Stomach (tissue), 8 donors: ENCODE measurements at regions not wholly inside any gene's neighbourhood (a gene's known extent, or its start where the extent isn't known, plus 50 kb on each side); places are given as distances from the start of the nearest gene placed in this dataset.
"Not testable (repeated sequence)": the region's sequence is repeated elsewhere in the genome, so short reads cannot be mapped to it uniquely, and the experiment has no call there.

ENCODE experiments used
- DNase-seq, 2 donors: peaks; one replicate each; pipeline versions ENCODE4 v3.0.0 to v3.0.0-alpha.2; 2013 to 2019
- H3K27ac ChIP-seq, 5 donors: fragments of 200-600 bp in 4 of 5; sonication (generic) in 4 of 5; one replicate each; pipeline ENCODE4 v1.5.1; 2013 to 2019; ENCODE audit warnings: mild to moderate bottlenecking in 1 of 5, moderate library complexity in 1 of 5
- H3K27me3 ChIP-seq, 3 donors: fragments of 200-600 bp; sonication (generic); one replicate each; pipeline ENCODE4 v1.5.1; 2017 to 2019; ENCODE audit warnings: mixed run types in 1 of 3
- H3K36me3 ChIP-seq, 4 donors: fragments of 200-600 bp; sonication (generic); 1 replicate in 3 of 4; 2 replicates in 1 of 4; pipeline ENCODE4 v1.5.1; 2016 to 2019
- H3K4me1 ChIP-seq, 4 donors: fragments of 200-600 bp; sonication (generic); one replicate each; pipeline ENCODE4 v1.5.1; 2016 to 2019
- H3K4me3 ChIP-seq, 4 donors: fragments of 200-600 bp; sonication (generic) in 3 of 4; one replicate each; pipeline ENCODE4 v1.5.1; 2016 to 2019; ENCODE audit warnings: mild to moderate bottlenecking in 1 of 4
- H3K9me3 ChIP-seq, 4 donors: fragments of 200-600 bp; sonication (generic); one replicate each; pipeline ENCODE4 v1.5.1; 2016 to 2019
- WGBS, 5 donors: extraction: QIAGEN DNeasy Blood & Tissue Kit in 3 of 5; methylation state at CpG; one replicate each; pipeline versions ENCODE4 v1.1.5 to v1.1.7; 2013 to 2018; 5-methylcytosine and 5-hydroxymethylcytosine counted together
- intact Hi-C: fragments of 100-400 bp; cut with DNase I; formaldehyde crosslinking; loops from one replicate; pipeline ENCODE4 v1.15.1; 2023; ENCODE audit warnings: low total_unique reads
- donor health status: healthy with polysubstance abuse.
- donor health status: Bipolar disorder and iron deficiency.
- donor health status: healthy.

DNA sequence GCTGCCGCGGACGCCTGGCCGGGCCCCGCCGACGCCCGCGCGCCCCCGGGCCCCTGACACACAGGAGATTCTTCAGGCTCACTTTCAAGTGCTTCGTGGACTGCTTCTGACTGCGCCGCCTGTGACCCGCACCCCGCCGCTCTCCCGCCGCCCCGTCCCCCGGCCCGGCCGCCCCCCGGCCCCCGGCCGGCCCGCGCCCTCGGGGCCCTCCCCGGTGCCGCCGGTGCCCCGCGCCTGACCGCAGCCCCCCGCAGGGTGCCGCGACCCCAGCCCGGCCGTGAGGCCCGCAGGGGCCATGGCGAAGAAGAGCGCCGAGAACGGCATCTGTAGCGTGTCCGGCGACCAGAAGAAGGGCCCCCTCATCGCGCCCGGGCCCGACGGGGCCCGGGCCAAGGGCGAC is 516.3 kb downstream of the TP53TG3F start:
- DNase-seq, H3K9me3 ChIP-seq, H3K4me1 ChIP-seq, H3K36me3 ChIP-seq, H3K4me3 ChIP-seq, H3K27me3 ChIP-seq, H3K27ac ChIP-seq, intact Hi-C loops: not testable (repeated sequence)
- WGBS, 5 donors, result no CpG with 5 or more reads among the region's 55 CpGs

DNA sequence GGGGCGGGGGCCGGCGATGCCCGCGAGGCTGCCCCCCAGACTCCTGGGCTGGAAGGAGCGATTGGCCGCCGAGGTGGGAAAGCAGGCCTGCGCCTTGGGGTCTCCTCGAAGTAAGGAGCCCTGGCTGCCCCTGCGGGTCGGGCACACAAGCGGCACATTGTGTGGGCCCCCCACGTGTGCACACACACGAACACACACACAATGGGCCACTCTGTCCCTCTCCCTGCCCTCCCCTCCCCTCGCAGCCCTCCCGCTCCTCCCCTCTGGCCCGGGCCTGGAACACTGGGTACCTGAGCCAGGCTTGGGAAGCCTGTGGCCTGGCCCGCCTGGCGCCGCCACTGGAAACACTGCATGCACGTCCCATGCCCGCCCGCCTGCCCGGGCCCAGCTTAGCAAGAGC is 517.1 kb downstream of the TP53TG3F start:
- intact Hi-C loops, result not testable (repeated sequence)
- WGBS, 5 donors, result 20 to 91% (median 83%) methylated on average over 1 to 20 of the region's 25 CpGs

DNA sequence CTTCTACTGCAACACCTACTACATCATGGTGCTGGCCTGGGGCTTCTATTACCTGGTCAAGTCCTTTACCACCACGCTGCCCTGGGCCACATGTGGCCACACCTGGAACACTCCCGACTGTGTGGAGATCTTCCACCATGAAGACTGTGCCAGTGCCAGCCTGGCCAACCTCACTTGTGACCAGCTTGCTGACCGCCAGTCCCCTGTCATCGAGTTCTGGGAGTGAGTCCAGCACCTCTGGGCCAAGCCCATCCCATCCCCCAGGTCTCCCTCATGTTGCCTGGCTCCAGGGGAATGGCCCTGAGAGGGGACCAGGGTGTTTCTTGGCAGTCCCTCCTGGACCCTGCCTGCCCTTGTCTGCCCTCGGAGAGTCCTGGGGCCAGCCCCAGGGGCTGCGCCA is 519.4 kb downstream of the TP53TG3F start:
- H3K9me3 ChIP-seq, H3K4me3 ChIP-seq, H3K27ac ChIP-seq, H3K27me3 ChIP-seq, H3K36me3 ChIP-seq, intact Hi-C loops, H3K4me1 ChIP-seq, DNase-seq: not testable (repeated sequence)
- 43 to 83% methylated on average over 1 to 2 of the region's 6 CpGs; no CpG with 5 or more reads in 3 of the 5 donors for WGBS, 5 donors

More for the DNA sequence above, 517.1 kb downstream of the TP53TG3F start:
- DNase-seq, H3K27ac ChIP-seq, H3K4me1 ChIP-seq, H3K4me3 ChIP-seq, H3K27me3 ChIP-seq, H3K9me3 ChIP-seq, H3K36me3 ChIP-seq: not testable (repeated sequence)

DNA sequence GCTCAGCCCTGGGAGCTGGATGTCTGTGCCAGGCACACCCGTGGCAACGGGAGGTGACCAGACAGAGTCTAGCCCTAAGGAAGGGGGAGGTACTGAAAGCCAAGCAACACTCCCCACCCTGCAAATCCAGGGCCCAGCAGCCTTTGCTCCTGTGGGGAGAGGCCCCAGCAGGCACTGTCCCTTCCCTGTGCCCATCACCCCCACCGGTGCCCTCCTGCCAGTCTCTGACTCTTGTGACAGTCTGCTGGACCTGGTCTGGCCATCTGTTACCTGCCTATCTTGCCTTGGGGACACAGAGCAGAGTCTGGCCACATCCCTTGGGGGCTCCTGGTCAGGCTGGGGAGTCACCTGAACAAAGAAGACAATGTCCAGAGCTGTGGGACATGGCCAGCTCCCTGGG is 520.2 kb downstream of the TP53TG3F start:
- H3K9me3 ChIP-seq, H3K4me1 ChIP-seq, H3K4me3 ChIP-seq, intact Hi-C loops, H3K27ac ChIP-seq, H3K36me3 ChIP-seq, H3K27me3 ChIP-seq, DNase-seq: not testable (repeated sequence)
- no CpG with 5 or more reads among the region's 3 CpGs for WGBS, 5 donors

DNA sequence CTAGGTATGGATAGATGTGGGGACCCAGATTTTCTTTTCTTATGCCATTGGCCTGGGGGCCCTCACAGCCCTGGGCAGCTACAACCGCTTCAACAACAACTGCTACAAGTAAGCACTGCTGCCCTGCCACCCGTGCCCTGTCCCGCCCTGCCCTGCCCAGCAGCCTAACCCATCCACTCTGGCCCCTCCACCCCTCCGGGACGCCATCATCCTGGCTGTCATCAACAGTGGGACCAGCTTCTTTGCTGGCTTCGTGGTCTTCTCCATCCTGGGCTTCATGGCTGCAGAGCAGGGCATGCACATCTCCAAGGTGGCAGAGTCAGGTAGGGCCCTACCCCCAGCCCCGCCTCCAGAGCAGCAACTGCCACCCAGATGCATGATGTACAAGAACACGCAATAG is 521.3 kb downstream of the TP53TG3F start:
- WGBS, 5 donors, result 69 to 74% (median 74%) methylated on average over 2 to 5 of the region's 8 CpGs; no CpG with 5 or more reads in 2 of the 5 donors
- intact Hi-C loops, H3K27me3 ChIP-seq, H3K4me3 ChIP-seq, H3K4me1 ChIP-seq, H3K36me3 ChIP-seq, H3K27ac ChIP-seq, DNase-seq, H3K9me3 ChIP-seq: not testable (repeated sequence)

DNA sequence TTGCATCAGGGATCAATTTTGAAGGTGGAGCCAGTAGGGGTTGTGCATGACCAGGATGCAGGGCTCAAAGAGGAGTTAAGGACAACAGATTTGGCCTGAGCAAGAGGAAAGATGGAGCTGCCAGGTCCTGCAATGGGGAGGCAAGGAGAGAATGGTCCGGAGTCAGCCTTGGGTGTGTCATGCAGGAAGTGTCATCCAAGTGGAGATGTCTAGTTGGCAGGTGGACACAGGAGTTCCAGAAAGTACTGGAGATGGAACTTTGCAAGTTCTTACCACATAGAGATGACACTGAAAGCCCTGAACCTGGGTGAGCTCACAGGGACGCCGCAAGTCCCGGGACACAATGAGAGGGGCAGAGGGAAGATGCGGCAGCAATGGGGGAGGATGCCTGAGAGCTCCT is 525.0 kb downstream of the TP53TG3F start:
- DNase-seq, H3K27me3 ChIP-seq, intact Hi-C loops, H3K4me3 ChIP-seq, H3K27ac ChIP-seq, H3K36me3 ChIP-seq, H3K4me1 ChIP-seq, H3K9me3 ChIP-seq: not testable (repeated sequence)
- WGBS, 5 donors, result no CpG with 5 or more reads among the region's 5 CpGs

DNA sequence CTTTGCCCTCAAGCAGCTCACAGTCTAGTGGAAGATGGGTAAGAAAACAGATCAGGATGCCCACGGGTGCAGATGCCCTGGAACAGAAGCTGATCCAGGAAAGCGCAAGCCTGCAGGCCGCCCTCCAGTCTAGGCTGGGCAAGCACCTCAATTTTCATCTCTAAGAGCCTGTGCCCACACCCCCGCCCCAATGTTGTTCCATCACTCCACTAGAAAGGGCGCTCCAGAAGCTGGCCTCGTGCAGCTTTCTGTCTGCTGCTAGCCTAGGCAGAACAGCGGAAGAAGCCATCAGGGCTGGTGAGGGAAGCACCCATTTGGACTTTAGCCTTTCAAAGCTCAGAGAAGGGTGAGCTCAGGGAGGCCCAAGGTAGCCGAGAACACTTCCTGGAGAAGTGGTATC is 527.1 kb downstream of the TP53TG3F start:
- H3K4me1 ChIP-seq, H3K27me3 ChIP-seq, DNase-seq, intact Hi-C loops, H3K27ac ChIP-seq, H3K4me3 ChIP-seq, H3K9me3 ChIP-seq, H3K36me3 ChIP-seq: not testable (repeated sequence)
- 80 to 88% (median 84%) methylated on average over 4 to 5 of the region's 8 CpGs; no CpG with 5 or more reads in 1 of the 5 donors for WGBS, 5 donors

DNA sequence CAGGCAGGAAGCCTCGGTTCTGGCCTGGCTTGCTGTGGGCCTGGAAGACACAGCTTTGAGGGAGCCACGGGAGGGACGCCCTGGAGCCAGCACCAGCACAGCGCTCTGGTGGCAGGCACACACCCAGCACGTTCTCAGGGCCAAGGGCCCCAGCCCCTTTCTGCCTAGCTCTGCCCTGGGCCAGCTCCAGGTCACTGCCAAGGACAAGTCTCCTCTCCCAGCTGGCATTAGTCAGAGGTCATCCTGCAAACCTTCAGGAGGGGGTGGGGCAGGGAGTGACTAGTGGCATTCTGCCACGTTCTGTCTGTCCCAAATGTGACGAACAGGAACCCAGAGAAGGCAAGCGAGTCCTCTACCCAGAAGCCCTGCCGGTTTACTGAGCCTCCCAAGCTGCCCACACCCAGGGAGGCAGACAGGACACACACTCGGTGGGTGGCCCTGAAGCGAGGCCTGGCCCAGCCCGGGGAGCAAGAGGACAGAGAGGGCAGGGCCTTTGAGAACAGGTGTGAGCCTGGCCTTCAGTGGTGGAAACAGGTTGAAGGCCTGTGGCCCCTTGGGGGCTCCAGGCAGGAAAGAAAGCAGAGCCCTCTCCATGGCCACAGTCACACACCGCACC is 528.0 kb downstream of the TP53TG3F start:
- H3K36me3 ChIP-seq, H3K9me3 ChIP-seq, DNase-seq, H3K27ac ChIP-seq, H3K4me1 ChIP-seq, intact Hi-C loops, H3K27me3 ChIP-seq, H3K4me3 ChIP-seq: not testable (repeated sequence)
- 65 to 100% (median 75%) methylated on average over 1 to 7 of the region's 13 CpGs; no CpG with 5 or more reads in 2 of the 5 donors for WGBS, 5 donors

DNA sequence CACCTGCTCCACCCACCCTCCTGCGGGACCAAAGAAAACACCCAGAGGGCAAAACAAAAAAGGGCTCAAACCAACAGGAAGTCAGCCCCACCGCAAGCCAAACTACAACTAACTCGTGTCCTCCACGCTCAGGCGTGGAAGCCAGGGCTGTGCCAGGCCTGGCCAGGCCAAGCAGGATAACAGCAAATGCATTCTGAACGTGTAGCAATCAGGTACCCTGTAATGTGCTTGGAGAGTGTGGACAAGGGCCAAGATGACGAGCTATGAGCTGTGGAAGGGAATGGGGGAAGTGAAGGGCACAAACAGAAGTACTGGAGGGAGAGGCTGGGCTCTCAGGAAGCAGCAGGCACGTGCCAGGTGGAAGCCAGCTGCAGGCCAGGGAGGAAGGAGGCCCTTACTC is 528.6 kb downstream of the TP53TG3F start:
- intact Hi-C loops, result not testable (repeated sequence)

DNA sequence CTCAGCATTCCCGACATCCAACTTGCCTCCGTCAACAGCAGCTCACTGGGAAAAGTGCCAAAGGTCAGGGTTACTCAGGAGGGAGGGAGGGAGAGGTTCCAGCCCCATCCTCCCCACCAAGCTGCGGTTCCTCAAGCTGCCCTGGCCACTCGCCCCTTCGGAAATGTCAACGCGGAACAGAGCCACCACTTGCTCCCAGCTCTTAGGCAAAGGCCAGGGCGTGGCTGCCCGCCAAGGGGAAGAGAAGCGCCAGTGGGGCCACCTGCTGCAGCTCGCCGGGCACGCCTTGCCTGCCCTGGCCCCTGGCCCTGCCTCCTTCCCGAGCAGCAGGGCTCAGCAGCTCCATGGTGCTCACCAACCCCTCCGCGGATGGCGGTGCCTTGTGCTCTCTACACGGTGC is 531.1 kb downstream of the TP53TG3F start:
- DNase-seq, H3K36me3 ChIP-seq, H3K4me3 ChIP-seq, H3K9me3 ChIP-seq, H3K27ac ChIP-seq, H3K4me1 ChIP-seq, H3K27me3 ChIP-seq, intact Hi-C loops: not testable (repeated sequence)
- WGBS, 5 donors, result no CpG with 5 or more reads among the region's 18 CpGs

More for the DNA sequence above, 528.6 kb downstream of the TP53TG3F start:
- not testable (repeated sequence) for DNase-seq, H3K4me3 ChIP-seq, H3K36me3 ChIP-seq, H3K9me3 ChIP-seq, H3K4me1 ChIP-seq, H3K27ac ChIP-seq, H3K27me3 ChIP-seq
- WGBS, 5 donors, result no CpG with 5 or more reads among the region's 8 CpGs

DNA sequence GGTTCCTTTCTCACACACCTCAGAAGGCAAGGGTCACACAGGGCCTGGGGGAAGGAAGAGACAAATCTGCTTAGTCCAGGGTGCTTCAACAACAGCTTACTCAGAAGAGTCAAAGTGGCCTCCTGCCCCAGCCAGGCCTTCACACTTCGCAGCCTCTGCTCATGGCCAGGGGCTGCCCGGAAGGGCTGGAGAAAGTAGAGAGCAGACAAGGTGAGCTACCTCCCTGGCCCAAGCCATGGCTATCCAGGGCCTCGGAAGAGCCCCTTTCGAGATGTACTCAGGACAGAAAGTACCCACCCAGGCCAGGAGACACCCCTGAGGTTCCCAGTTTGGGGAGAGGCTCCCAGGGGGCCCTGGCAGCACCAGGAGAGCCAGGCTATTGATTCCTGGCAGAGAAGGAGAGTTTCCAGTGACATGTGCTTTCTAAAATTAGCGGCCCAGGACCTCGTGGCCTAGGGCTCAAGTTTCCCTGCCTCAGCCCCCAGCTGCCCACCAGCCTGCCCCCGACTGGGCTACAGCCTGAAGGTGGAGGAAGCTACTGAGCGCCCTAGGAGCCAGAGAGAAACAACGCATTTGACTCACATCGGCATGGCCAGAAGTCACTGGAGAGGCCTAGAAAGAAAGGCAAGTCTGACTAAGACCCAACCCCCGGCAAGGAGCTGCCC is 533.2 kb downstream of the TP53TG3F start:
- H3K4me3 ChIP-seq, H3K36me3 ChIP-seq, H3K4me1 ChIP-seq, intact Hi-C loops, DNase-seq, H3K9me3 ChIP-seq, H3K27ac ChIP-seq, H3K27me3 ChIP-seq: not testable (repeated sequence)
- 71 to 82% (median 79%) methylated on average over 11 of the region's 11 CpGs for WGBS, 5 donors

DNA sequence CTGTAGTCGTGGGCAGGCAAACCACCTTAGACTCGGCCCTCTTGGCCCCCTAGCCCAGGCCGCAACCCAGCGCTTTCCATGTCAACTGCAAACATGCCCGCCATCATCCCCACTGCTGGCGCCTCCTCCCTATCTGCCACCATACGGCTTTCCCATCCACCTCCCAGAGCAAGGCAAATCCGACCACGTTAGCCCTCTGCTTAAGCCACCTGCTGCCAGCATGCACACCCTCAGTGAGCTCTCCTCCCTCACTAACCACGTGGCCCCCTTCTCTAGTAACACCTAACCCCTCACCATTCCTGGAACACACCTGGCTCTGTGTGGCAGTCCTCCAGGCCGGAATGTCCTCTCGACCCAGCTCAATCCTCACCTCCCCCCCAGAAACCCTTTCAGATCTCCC is 534.8 kb downstream of the TP53TG3F start:
- intact Hi-C loops, result not testable (repeated sequence)

More for the DNA sequence above, 534.8 kb downstream of the TP53TG3F start:
- H3K4me3 ChIP-seq, H3K27ac ChIP-seq, H3K27me3 ChIP-seq, H3K9me3 ChIP-seq, H3K36me3 ChIP-seq, H3K4me1 ChIP-seq, DNase-seq: not testable (repeated sequence)
- WGBS, 5 donors, result 59 to 83% (median 70%) methylated on average over 5 to 10 of the region's 12 CpGs
